GM12878 (cell line): ENCODE measurements at regions not wholly inside any gene's neighbourhood (a gene's known extent, or its start where the extent isn't known, plus 50 kb on each side); places are given as distances from the start of the nearest gene placed in this dataset.
A peak's percentile ranks its signal among the peaks of the same experiment; 100 is the strongest.

ENCODE experiments used
- ASH2L ChIP-seq: fragments of 300-600, 200-600 bp; sonication (generic); IDR thresholded peaks from 2 replicates; pipeline ENCODE4 v1.6.1; 2017; ENCODE audit warnings: low read depth, mild to moderate bottlenecking, borderline replicate concordance
- BACH1 ChIP-seq: fragments of 450-650 bp; IDR thresholded peaks from 2 replicates; pipeline ENCODE4 v1.6.1; 2017; ENCODE audit warnings: mild to moderate bottlenecking, borderline replicate concordance
- BRCA1 ChIP-seq: IDR thresholded peaks from 2 replicates; pipeline ENCODE4 v1.6.1; 2011; ENCODE audit warnings: low read depth, low read length, improper control_type of control experiment
- CEBPZ ChIP-seq: fragments of 150-350 bp; IDR thresholded peaks from 2 replicates; pipeline ENCODE4 v1.6.1; 2016; ENCODE audit warnings: low read depth, low read length
- CHD2 ChIP-seq: IDR thresholded peaks from 2 replicates; pipeline ENCODE4 v1.6.1; 2011; ENCODE audit warnings: low read depth, low read length, improper control_type of control experiment, borderline replicate concordance
- CTCF ChIP-seq, 3 experiments: IDR thresholded peaks in 2 of 3; conservative IDR thresholded peaks in 1 of 3; 2 replicates each; pipeline ENCODE4 v1.5.1; 2011; ENCODE audit warnings: low read depth in 3 of 3, low read length in 3 of 3, mild to moderate bottlenecking in 3 of 3, control low read depth in 2 of 3, moderate library complexity in 2 of 3, inconsistent platforms in 1 of 3, mixed read lengths in 1 of 3; ENCODE audit not compliant: control insufficient read depth in 2 of 3, insufficient read depth in 1 of 3; ENCODE audit errors: extremely low read depth in 1 of 3
- EED ChIP-seq: sonication (generic); IDR thresholded peaks from 2 replicates; pipeline ENCODE4 v1.6.1; 2016; ENCODE audit warnings: antibody characterized with exemption, low read depth
- EP300 ChIP-seq, 2 experiments: fragments of 150-350 bp in 1 of 2; IDR thresholded peaks; 2 replicates each; pipeline ENCODE4 v1.6.1; 2011 to 2012; ENCODE audit warnings: low read depth in 2 of 2, low read length in 2 of 2, borderline replicate concordance in 1 of 2, improper control_type of control experiment in 1 of 2, inconsistent platforms in 1 of 2; ENCODE audit not compliant: control insufficient read depth in 1 of 2
- ESRRA ChIP-seq: IDR thresholded peaks from 2 replicates; pipeline ENCODE4 v1.6.1; 2012; ENCODE audit warnings: mild to moderate bottlenecking, low read length, improper control_type of control experiment
- FOXM1 ChIP-seq: IDR thresholded peaks from 2 replicates; pipeline ENCODE4 v1.6.1; 2012; ENCODE audit warnings: low read depth, mild to moderate bottlenecking, inconsistent platforms, low read length, moderate library complexity
- GABPA ChIP-seq: IDR thresholded peaks from 2 replicates; pipeline ENCODE4 v1.6.1; 2014; ENCODE audit warnings: antibody characterized with exemption, low read depth, mild to moderate bottlenecking, inconsistent platforms
- IKZF1 ChIP-seq: fragments of 450-650 bp; conservative IDR thresholded peaks from 2 replicates; pipeline ENCODE4 v1.6.1; 2017; ENCODE audit warnings: antibody characterized with exemption, mild to moderate bottlenecking
- JUNB ChIP-seq: IDR thresholded peaks from 2 replicates; pipeline ENCODE4 v1.6.1; 2016; ENCODE audit warnings: antibody characterized with exemption, mild to moderate bottlenecking
- NFXL1 ChIP-seq: fragments of 450-650 bp; IDR thresholded peaks from 2 replicates; pipeline ENCODE4 v1.6.1; 2017; ENCODE audit warnings: antibody characterized with exemption, mild to moderate bottlenecking, borderline replicate concordance
- NR2C1 ChIP-seq: fragments of 450-650 bp; IDR thresholded peaks from 2 replicates; pipeline ENCODE4 v1.6.1; 2017; ENCODE audit warnings: antibody characterized with exemption, mild to moderate bottlenecking, moderate library complexity
- NR2F1 ChIP-seq: fragments of 450-650 bp; conservative IDR thresholded peaks from 2 replicates; pipeline ENCODE4 v1.6.1; 2017; ENCODE audit warnings: mild to moderate bottlenecking
- NRF1 ChIP-seq: conservative IDR thresholded peaks from 2 replicates; pipeline ENCODE4 v1.6.1; 2011; ENCODE audit warnings: mild to moderate bottlenecking, low read depth, low read length, improper control_type of control experiment
- POLR2A ChIP-seq: IDR thresholded peaks from 2 replicates; pipeline ENCODE4 v1.6.1; 2011; ENCODE audit warnings: low read depth, mild to moderate bottlenecking, low read length
- RAD51 ChIP-seq: fragments of 450-650 bp; IDR thresholded peaks from 2 replicates; pipeline ENCODE4 v1.6.1; 2016; ENCODE audit warnings: moderate library complexity, mild to moderate bottlenecking, inconsistent platforms
- YBX1 ChIP-seq: fragments of 450-650 bp; IDR thresholded peaks from 2 replicates; pipeline ENCODE4 v1.6.1; 2016; ENCODE audit warnings: antibody characterized with exemption
- ZBTB11 ChIP-seq: fragments of 450-650 bp; formaldehyde crosslinking; IDR thresholded peaks from 2 replicates; pipeline ENCODE4 v1.5.0; 2022; ENCODE audit warnings: mild to moderate bottlenecking, missing genetic modification characterization
- TF ChIP-seq, protein P1 (sequence below): IDR thresholded peaks from 2 replicates; pipeline ENCODE4 v1.6.1; 2011; ENCODE audit warnings: low read depth, mild to moderate bottlenecking, low read length, moderate library complexity, borderline replicate concordance; ENCODE audit errors: extremely low read depth

- TF ChIP-seq NRF1 (no peak), POLR2A (no peak), GABPA (peak; percentile 16), YBX1 (no peak), EED (peak; percentile 74), JUNB (peak; percentile 77), CTCF (IDR thresholded peaks at IDR 0.05 in 2 of 3, conservative IDR thresholded peaks at IDR 0.05 in 1 of 3; ENCODE audit: control insufficient read depth in 2 of 3, extremely low read depth in 1 of 3, insufficient read depth in 1 of 3, low read depth in 3 of 3, low read length in 3 of 3) (no peak), ESRRA (no peak), IKZF1 (peak; percentile 96), BRCA1 (no peak), ZBTB11 (CRISPR knock-in tag) (no peak), NFXL1 (no peak), FOXM1 (peak; percentile 95), EP300 (IDR thresholded peaks at IDR 0.05; ENCODE audit: borderline replicate concordance in 1 of 2, control insufficient read depth in 1 of 2, low read depth in 2 of 2, low read length in 2 of 2) (peak; percentile 96 to 99), CEBPZ (no peak), BACH1 (peak; percentile 95), NR2C1 (no peak), NR2F1 (peak; percentile 42; the same call in 1 of the 2 replicates), ASH2L (peak; percentile 92), RAD51 (0 out of 2 replicates have a peak, but pooled peaks have one; percentile 47), CHD2 (peak; percentile 84)
- TF ChIP-seq, protein P1, sequence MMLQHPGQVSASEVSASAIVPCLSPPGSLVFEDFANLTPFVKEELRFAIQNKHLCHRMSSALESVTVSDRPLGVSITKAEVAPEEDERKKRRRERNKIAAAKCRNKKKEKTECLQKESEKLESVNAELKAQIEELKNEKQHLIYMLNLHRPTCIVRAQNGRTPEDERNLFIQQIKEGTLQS = no peak
Observed at GRCh38 chr2:64214281-64215115, 70.3 kb upstream of the PELI1 start (continued).
